WTC11 (cell line): ENCODE measurements at regions not wholly inside any gene's neighbourhood (a gene's known extent, or its start where the extent isn't known, plus 50 kb on each side); places are given as distances from the start of the nearest gene placed in this dataset.

Source experiments
- ATAC-seq: fragments of 200-7000 bp; cut with Tn5 transposase; 2 replicates; pipeline ENCODE4 v1.10.0; 2021; ENCODE audit warnings: mild to moderate bottlenecking, moderate library complexity
- CTCF ChIA-PET: fragments of 300-600 bp; sonication (Branson Sonifier 250); formaldehyde crosslinking; loops from one replicate; lab custom pipeline; 2021; ENCODE audit warnings: antibody characterized with exemption; lab: Charles Lee
- POLR2A ChIA-PET: fragments of 350-600 bp; sonication (Branson Sonifier 250); formaldehyde crosslinking; loops from one replicate; lab custom pipeline; 2021; ENCODE audit warnings: antibody characterized with exemption; lab: Charles Lee
- DNase-seq: peaks from one replicate; pipeline ENCODE4 v3.0.0; 2021; ENCODE audit warnings: low spot score
- H3K27ac Mint-ChIP-seq: 2 replicates; pipeline ENCODE4 v1.8.0; 2021; ENCODE audit warnings: mixed read lengths
- H3K27me3 Mint-ChIP-seq: 2 replicates; pipeline ENCODE4 v1.8.0; 2021; ENCODE audit warnings: low read depth, mild to moderate bottlenecking, moderate library complexity, mixed read lengths
- H3K36me3 Mint-ChIP-seq: 2 replicates; pipeline ENCODE4 v1.8.0; 2021; ENCODE audit warnings: mixed read lengths
- H3K4me1 Mint-ChIP-seq: 2 replicates; pipeline ENCODE4 v1.8.0; 2022; ENCODE audit warnings: mixed read lengths
- H3K4me3 Mint-ChIP-seq: 2 replicates; pipeline ENCODE4 v1.8.0; 2021; ENCODE audit warnings: mild to moderate bottlenecking, moderate library complexity, mixed read lengths
- H3K9me3 Mint-ChIP-seq: 2 replicates; pipeline ENCODE4 v1.8.0; 2021; ENCODE audit warnings: mixed read lengths
- AFF4 ChIP-seq: sonication (generic); formaldehyde crosslinking; IDR thresholded peaks from 2 replicates; pipeline ENCODE4 v1.8.1; 2023; ENCODE audit warnings: mild to moderate bottlenecking, missing genetic modification reagents, borderline replicate concordance
- E2F1 ChIP-seq: sonication (generic); formaldehyde crosslinking; IDR thresholded peaks from 2 replicates; pipeline ENCODE4 v1.8.0; 2022; ENCODE audit warnings: mild to moderate bottlenecking, missing genetic modification reagents
- ELF4 ChIP-seq: sonication (generic); formaldehyde crosslinking; IDR thresholded peaks from 2 replicates; pipeline ENCODE4 v1.8.1; 2022; ENCODE audit warnings: low read depth, mild to moderate bottlenecking, moderate library complexity, missing genetic modification reagents
- EMX1 ChIP-seq: fragments of 250-450 bp; sonication (Bioruptor Pico); IDR thresholded peaks from 2 replicates; pipeline ENCODE4 v1.8.0; 2021; ENCODE audit warnings: mild to moderate bottlenecking
- ERG ChIP-seq: fragments of 250-450 bp; sonication (Bioruptor Pico); IDR thresholded peaks from 2 replicates; pipeline ENCODE4 v1.8.0; 2021; ENCODE audit warnings: mild to moderate bottlenecking
- ETV6 ChIP-seq: sonication (generic); formaldehyde crosslinking; IDR thresholded peaks from 2 replicates; pipeline ENCODE4 v1.8.1; 2022; ENCODE audit warnings: mild to moderate bottlenecking, missing genetic modification reagents
- GABPB1 ChIP-seq: sonication (generic); formaldehyde crosslinking; IDR thresholded peaks from 2 replicates; pipeline ENCODE4 v1.8.1; 2023; ENCODE audit warnings: mild to moderate bottlenecking, missing genetic modification reagents
- NFATC4 ChIP-seq: fragments of 250-450 bp; sonication (Bioruptor Pico); IDR thresholded peaks from 2 replicates; pipeline ENCODE4 v1.9.0; 2021; ENCODE audit warnings: mild to moderate bottlenecking
- NFYB ChIP-seq: sonication (generic); formaldehyde crosslinking; conservative IDR thresholded peaks from 2 replicates; pipeline ENCODE4 v1.8.0; 2022; ENCODE audit warnings: low read depth, missing genetic modification reagents
- OVOL2 ChIP-seq: fragments of 250-450 bp; sonication (Bioruptor Pico); IDR thresholded peaks from 2 replicates; pipeline ENCODE4 v1.9.0; 2021; ENCODE audit warnings: mild to moderate bottlenecking, borderline replicate concordance
- PREB ChIP-seq: sonication (generic); formaldehyde crosslinking; IDR thresholded peaks from 2 replicates; pipeline ENCODE4 v1.8.1; 2022; ENCODE audit warnings: mild to moderate bottlenecking, missing genetic modification reagents, moderate library complexity, borderline replicate concordance
- RELA ChIP-seq: sonication (generic); formaldehyde crosslinking; IDR thresholded peaks from 2 replicates; pipeline ENCODE4 v1.8.1; 2022; ENCODE audit warnings: missing genetic modification reagents, mild to moderate bottlenecking, borderline replicate concordance
- SOX15 ChIP-seq: fragments of 250-450 bp; sonication (Bioruptor Pico); IDR thresholded peaks from 2 replicates; pipeline ENCODE4 v1.9.0; 2021; ENCODE audit warnings: mild to moderate bottlenecking
- USF1 ChIP-seq: sonication (generic); formaldehyde crosslinking; IDR thresholded peaks from 2 replicates; pipeline ENCODE4 v1.8.0; 2022; ENCODE audit warnings: mild to moderate bottlenecking, missing genetic modification reagents
- ZNF416 ChIP-seq: fragments of 250-450 bp; sonication (Bioruptor Pico); IDR thresholded peaks from 2 replicates; pipeline ENCODE4 v1.9.0; 2021; ENCODE audit warnings: mild to moderate bottlenecking, inconsistent platforms

GRCh38 chr10:28054228-28054860, 55.5 kb upstream of the ODAD2 start:
- peaks cover 2% of the 10 kb centered on the region; the same call in 1 of the 2 replicates for H3K4me1 Mint-ChIP-seq
- H3K4me3 Mint-ChIP-seq: no peak overlapping the region
- no peak for ATAC-seq
- H3K27me3 Mint-ChIP-seq: no peaks in the 10 kb centered on the region
- CTCF ChIA-PET: no interaction called here
- no peak overlapping the region for H3K27ac Mint-ChIP-seq
- POLR2A ChIA-PET: no interaction called here
- peaks cover 16% of the 10 kb centered on the region for H3K9me3 Mint-ChIP-seq
- TF ChIP-seq ZNF416 (CRISPR knock-in tag) (no peak), AFF4 (no peak), E2F1 (CRISPR knock-in tag) (no peak), ETV6 (CRISPR knock-in tag) (no peak), ELF4 (CRISPR knock-in tag) (no peak), RELA (no peak), USF1 (no peak), OVOL2 (CRISPR knock-in tag) (no peak)
- no peak for DNase-seq
- peaks cover 7% of the 10 kb centered on the region for H3K36me3 Mint-ChIP-seq

- DNase-seq: no peak
- Mint-ChIP-seq H3K4me3 (no peak overlapping the region), H3K27ac (no peak overlapping the region), H3K27me3 (no peaks in the 10 kb centered on the region), H3K4me1 (peaks cover 2% of the 10 kb centered on the region; the same call in 1 of the 2 replicates), H3K36me3 (no peaks in the 10 kb centered on the region; the same call in 1 of the 2 replicates), H3K9me3 (peaks cover 4% of the 10 kb centered on the region; the same call in 1 of the 2 replicates)
- ChIA-PET CTCF (no interaction called here), POLR2A (no interaction called here)
- ATAC-seq: no peak
- TF ChIP-seq GABPB1: no peak
- no peak for TF ChIP-seq EMX1
- TF ChIP-seq NFYB (CRISPR knock-in tag): no peak
- no peak for TF ChIP-seq NFATC4 (CRISPR knock-in tag)
- TF ChIP-seq AFF4: no peak
- TF ChIP-seq SOX15 (CRISPR knock-in tag): no peak
- TF ChIP-seq ERG (CRISPR knock-in tag): no peak
- no peak for TF ChIP-seq PREB
These were observed 50.4 kb upstream of the ODAD2 start for GRCh38 chr10:28049286-28049685.
